NCI-H2029 treated with DMSO at 0.1 percent for 48 hours (cell line): ENCODE measurements at regions not wholly inside any gene's neighbourhood (a gene's known extent, or its start where the extent isn't known, plus 50 kb on each side); places are given as distances from the start of the nearest gene placed in this dataset.

ENCODE experiments used
- DNase-seq: peaks from one replicate; lab custom pipeline; 2025; lab: John Stamatoyannopoulos, UW

DNA sequence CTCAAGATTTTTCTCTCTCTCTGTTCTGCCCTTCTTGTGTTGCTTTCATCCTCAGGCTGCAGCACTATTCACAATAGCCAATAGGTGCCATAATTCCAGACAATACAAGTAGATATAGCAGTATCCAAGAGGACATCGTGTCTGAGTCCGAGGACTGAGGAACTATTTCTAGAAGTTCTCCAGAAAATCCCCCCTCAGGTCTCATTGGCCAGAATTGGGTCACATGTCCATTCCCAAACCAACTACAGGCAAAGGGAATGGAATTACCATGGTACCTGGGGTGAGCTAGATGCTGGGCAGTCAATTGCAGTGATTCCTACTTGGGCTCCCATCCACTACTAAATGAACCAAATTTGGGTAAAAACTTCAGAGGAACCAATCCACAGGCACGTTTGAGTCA is 301.9 kb upstream of the RASGEF1B start:
- no peak for DNase-seq

DNA sequence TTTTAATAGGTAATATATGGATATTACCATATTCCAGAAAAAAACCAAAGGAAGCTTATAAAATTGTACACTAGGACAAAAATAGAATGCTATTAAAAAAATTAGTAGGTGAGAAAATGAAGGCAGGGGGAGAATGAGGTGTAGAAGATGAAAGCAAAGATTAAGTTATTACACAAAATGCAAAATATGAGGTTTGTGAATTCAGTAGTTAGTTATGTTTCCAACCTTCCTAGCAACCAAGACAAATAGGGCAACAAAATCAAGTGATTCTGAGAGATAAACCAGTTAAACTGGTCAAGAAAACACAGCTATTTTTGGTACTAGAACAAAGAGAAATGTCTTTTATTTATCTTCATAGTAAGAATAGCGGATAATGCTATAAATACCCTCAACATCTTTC is 300.0 kb upstream of the RASGEF1B start:
- DNase-seq, result no peak

DNA sequence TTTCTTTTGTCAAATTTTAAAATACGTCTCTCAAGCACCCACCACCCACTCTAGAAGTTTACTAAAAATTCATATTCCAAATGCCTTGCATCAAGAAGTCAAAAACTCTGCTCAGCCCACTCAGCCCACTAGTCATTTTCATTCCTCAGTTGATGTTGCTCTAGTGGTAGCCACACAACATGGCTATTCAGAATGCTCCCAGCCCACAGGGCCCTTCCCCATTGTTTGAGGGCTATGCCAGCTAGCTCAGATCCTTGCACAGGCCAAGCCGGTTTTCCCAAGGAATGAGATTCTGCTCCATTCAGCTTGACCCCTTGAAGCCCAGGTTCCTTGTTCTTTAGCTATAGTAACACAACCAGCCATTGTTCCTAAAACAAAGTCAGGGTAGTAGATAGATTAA is 297.5 kb upstream of the RASGEF1B start:
- no peak for DNase-seq

- DNase-seq, result no peak
Measured at GRCh38 chr4:81758574-81759264, 287.0 kb upstream of the RASGEF1B start.

DNA sequence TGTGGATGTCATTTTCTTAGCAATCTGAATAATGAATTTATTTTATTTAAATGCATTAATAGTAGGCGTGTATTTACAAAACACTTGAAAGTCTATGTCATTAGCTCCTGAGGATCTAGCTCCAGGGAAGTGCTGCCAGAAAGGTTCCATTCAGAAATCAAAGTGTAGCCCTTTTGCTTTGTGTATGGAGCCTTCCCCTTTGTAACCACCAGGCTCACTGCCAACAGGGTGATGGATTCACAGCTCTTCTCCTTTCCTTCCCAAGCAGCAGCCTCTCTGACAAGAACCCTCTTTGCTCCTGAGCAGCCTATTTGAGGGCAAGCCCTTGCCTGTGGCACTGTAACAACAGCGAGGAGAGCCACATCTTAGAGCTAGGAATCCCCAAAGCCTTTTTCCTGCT is 286.0 kb upstream of the RASGEF1B start:
- DNase-seq, result peak; percentile 82

GRCh38 chr4:81756973-81757372 is 285.3 kb upstream of the RASGEF1B start:
- DNase-seq, result no peak

- DNase-seq, result no peak
Measured at GRCh38 chr4:81756042-81756441, 284.3 kb upstream of the RASGEF1B start.

DNA sequence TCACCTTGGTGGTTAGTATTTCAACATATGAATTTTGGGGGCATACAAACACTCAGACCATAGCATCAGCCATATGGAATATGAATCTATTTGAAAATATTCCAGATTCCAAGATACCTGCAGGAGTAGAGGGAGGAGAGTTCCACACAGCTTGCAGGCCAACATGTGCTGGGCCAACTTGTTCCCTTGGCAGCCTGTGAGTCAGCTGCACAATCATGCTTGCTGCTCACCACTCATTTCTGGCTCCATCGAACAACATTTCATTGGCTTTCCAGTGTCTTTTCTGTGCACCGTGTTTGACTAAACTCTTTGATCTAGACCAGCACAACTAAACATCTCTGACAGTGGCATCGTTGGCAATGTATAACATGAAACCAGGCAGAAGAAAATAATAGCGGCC is 282.5 kb upstream of the RASGEF1B start:
- DNase-seq, result no peak

DNA sequence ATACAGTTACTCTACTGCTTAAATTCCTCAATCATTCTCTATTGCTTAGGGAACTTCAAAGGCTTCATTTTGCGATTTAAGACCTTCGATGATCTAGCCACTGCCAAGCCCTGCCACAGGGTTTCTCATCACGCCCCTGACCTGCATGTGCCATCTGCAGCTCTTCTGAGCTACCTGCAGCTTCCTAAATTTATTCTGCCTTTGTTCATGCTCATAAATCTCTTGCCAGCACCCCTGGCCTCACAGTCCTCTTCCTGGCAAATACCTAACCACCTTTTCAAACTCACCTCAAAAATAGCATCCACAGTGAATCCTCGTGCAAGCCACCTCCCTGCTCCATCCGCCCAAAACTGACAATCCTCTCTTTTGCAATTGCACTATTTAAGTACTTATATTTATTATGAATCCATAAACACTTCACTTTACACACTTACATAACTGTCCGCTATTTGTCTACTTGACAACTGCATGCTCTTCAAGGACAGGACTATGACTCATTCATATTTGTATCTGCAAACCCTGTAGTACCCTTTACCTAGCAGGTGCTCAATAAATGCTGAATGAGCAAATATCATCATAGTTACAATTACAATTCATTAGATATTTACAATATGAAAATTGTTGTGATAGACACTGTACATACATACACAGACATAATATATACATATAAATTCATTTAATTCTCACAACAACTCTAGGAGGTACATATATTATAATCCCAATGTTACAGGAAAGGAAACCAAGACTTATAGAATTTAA is 280.0 kb upstream of the RASGEF1B start:
- no peak for DNase-seq

DNA sequence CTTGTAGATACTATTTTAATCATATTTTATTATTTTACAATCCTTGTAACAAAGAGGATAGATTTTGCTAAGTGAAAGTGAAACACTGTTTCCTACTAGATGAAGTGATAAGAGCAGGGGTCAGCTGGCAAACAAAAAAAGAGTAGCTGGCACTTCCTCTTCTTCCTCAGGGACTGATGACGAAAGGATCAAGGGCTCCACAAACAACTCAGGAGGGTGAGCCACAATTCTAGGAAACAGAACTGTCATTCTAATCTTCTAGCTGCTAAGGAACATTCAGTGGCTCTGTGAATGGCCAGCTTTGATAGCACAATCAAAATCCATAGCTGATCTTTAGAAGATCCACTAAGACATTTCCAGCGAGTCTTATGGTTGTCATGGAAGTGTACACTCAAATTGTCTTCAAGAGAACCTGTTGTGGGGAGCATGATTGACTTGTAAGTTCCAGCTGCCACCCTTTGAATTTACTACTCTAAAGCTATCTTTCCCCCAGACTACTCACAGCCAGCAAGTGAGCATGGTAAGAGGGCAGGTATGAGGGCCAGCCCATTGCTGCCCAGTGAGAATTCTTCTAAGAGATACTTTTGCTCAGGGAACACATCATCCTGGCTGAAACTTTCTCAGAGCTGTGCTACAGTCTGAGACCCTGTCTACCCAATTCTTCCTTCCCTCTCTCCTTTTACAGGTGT is 275.7 kb upstream of the RASGEF1B start:
- peak; percentile 36 for DNase-seq

- no peak for DNase-seq
Measured at GRCh38 chr4:81746773-81747172, 275.1 kb upstream of the RASGEF1B start.

DNA sequence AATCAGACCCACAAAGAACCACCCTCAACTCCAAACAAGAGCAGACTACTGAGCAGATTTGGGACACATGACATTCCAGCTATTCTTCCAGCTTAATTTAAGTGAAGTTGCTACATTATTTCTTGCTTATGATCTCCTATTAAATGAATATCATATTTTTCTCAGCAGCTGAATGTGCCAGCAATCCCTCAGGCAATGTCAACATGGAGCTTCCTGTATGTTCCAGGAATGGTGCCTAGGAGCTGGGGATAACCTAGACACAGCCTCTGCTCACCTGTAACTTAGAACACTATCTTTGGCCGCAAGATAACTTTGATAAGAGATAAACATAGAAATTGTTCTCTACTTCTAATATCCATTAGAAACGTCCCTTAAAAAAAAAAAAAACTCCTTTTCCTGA is 274.4 kb upstream of the RASGEF1B start:
- no peak for DNase-seq

GRCh38 chr4:81745050-81745449 is 273.3 kb upstream of the RASGEF1B start:
- no peak for DNase-seq

- DNase-seq, result no peak
Measured at GRCh38 chr4:81743731-81744435, 272.2 kb upstream of the RASGEF1B start.

DNA sequence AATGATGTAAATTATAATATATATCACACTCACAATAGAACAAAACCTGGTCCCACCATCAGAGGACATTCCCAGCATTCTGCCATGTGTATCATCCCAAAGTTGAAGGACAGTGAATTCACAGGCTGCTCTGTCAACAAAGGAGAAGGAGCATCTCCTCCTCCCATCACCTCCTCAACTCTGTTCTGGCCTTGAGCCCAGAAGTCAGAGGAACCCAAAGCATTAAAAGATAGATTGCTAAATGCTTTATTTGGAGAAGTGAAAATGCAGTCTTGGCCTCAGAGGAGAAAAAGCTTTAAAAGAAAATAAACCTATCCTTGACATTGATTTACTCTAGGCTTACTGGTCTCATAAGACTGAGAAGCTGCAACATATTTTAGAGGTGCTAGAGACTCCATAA is 268.8 kb upstream of the RASGEF1B start:
- DNase-seq, result no peak

DNA sequence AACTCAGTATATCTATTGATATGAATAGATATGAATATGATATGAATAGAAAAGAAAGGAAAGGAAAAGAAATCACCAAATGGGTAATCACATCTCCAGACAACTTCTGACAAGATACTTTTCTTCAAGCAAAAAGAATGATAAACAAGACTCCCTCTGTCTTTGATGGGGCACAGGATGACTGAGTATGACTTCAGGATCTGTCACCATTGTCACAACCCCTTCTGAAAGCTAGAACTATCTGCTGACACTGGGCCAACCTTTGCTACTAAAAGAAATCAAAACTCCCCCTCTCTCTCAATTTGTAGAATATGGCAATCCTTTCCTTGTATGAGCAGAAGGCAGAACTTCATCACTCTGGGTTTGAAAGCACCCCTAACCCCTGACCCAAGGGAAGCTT is 267.2 kb upstream of the RASGEF1B start:
- DNase-seq, result no peak

DNA sequence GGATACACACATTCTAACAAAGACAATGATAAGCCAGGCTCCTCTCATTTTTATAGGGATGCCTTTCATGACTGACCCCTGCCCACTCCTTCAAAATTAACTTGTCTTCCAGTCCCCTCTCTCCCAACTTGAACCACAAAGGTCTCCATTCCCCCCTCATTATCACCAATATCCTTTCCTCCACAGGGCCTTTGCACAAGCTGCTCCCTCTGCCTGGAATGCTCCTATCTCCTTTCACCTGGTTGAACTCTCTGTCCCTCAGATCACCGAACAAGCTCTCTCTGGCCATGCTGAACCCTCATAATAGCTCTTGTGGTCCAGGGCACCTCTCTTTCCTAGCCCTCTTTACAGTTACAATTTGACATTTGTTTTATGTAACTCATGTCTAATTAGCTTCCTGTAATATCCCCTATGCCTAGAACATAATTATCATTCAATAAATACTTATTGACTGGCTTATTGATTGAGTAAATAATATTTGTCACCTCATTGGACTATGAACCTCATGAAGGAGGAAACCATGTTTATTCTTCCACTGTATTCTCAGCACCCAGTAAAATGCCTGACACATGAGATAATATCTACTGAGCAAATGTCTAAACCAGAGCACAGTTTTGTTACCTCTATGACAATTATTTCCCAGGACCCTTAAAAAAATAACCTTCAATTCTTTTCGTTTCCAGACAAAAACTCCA is 266.3 kb upstream of the RASGEF1B start:
- no peak for DNase-seq

- no peak for DNase-seq
Measured at GRCh38 chr4:81736324-81736723, 264.6 kb upstream of the RASGEF1B start.

DNA sequence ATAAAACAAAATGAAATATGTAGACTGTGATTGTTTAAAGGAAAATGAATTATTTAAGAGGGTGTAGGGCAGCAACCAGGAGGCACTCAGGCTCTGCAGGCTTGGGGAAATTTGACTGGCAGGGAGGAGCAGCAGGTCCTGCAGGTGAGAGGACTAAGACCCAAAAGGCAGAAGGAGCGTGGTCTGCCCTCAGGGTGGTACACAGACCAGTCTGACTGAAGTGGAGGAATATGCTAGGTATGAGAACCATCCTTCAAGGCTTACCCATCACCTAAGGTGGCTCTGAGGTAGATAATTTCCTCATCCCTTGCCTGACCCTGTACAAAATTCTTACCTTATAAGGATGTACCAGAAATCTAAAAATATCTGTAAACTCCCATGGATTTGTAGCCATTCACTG is 261.3 kb upstream of the RASGEF1B start:
- no peak for DNase-seq

GRCh38 chr4:81724925-81725329 is 253.2 kb upstream of the RASGEF1B start:
- DNase-seq, result no peak

- peak; percentile 37 for DNase-seq
Measured at GRCh38 chr4:81723927-81724587, 252.3 kb upstream of the RASGEF1B start.
